ENCODE measurements at regions not wholly inside any gene's neighbourhood (a gene's known extent, or its start where the extent isn't known, plus 50 kb on each side); places are given as distances from the start of the nearest gene placed in this dataset.
"Not testable (repeated sequence)": the region's sequence is repeated elsewhere in the genome, so short reads cannot be mapped to it uniquely, and the experiment has no call there.

- Histone ChIP-seq H3K9me3 (no peaks in the 10 kb centered on the region), H3K36me3 (no peaks in the 10 kb centered on the region), H3K4me1 (peaks cover 0 to 4% (median 0%) of the 10 kb centered on the region in 3 donors), H3K4me3 (no peak overlapping the region), H3K27me3 (no peaks in the 10 kb centered on the region), H3K27ac (no peak overlapping the region)
- no peak for DNase-seq
- intact Hi-C loops (cut with DNase I): loop anchor here (10.0 kb wide), 1 partner anchor 118 kb away; no protein-coding TSS in a partner anchor
- 63 to 68% methylated on average over 2 to 3 of the region's 5 CpGs for WGBS, 2 donors
- no peak for TF ChIP-seq POLR2A (IDR thresholded peaks at IDR 0.05)
- TF ChIP-seq CTCF (IDR thresholded peaks at IDR 0.05): no peak
Measured at GRCh38 chr14:105682956-105683570, 156.7 kb downstream of the TMEM121 start.

- H3K4me3 ChIP-seq, H3K9me3 ChIP-seq, DNase-seq, H3K27ac ChIP-seq, H3K36me3 ChIP-seq, H3K4me1 ChIP-seq, H3K27me3 ChIP-seq: not testable (repeated sequence)
- WGBS, 2 donors: 49 to 58% methylated on average over 2 to 3 of the region's 14 CpGs
- intact Hi-C loops (cut with DNase I): loop anchor here (10.0 kb wide), 1 partner anchor 119 kb away; no protein-coding TSS in a partner anchor
Measured at GRCh38 chr14:105684056-105684455, 157.7 kb downstream of the TMEM121 start.

- H3K4me1 ChIP-seq, H3K36me3 ChIP-seq, DNase-seq, H3K4me3 ChIP-seq, H3K27ac ChIP-seq, H3K27me3 ChIP-seq, H3K9me3 ChIP-seq: not testable (repeated sequence)
- 58 to 62% methylated on average over 2 to 5 of the region's 8 CpGs for WGBS, 2 donors
- intact Hi-C loops (cut with DNase I): loop anchor here (10.0 kb wide), 1 partner anchor 120 kb away; no protein-coding TSS in a partner anchor
Measured at GRCh38 chr14:105684597-105684996, 158.2 kb downstream of the TMEM121 start.

GRCh38 chr14:105685003-105685402, 158.6 kb downstream of the TMEM121 start:
- DNase-seq: no peak
- Histone ChIP-seq H3K9me3 (no peaks in the 10 kb centered on the region), H3K27ac (no peak overlapping the region), H3K4me3 (no peak overlapping the region), H3K27me3 (no peaks in the 10 kb centered on the region), H3K4me1 (peaks cover 0 to under 1% (median 0%) of the 10 kb centered on the region in 3 donors), H3K36me3 (no peaks in the 10 kb centered on the region)
- TF ChIP-seq POLR2A (IDR thresholded peaks at IDR 0.05) (no peak), CTCF (IDR thresholded peaks at IDR 0.05) (no peak)
- intact Hi-C loops (cut with DNase I): loop anchor here (10.0 kb wide), 1 partner anchor 120 kb away; no protein-coding TSS in a partner anchor
- 78 to 80% methylated on average over 1 of the region's 2 CpGs for WGBS, 2 donors

- not testable (repeated sequence) for H3K4me1 ChIP-seq, H3K27me3 ChIP-seq, H3K4me3 ChIP-seq, DNase-seq, H3K36me3 ChIP-seq, H3K27ac ChIP-seq, H3K9me3 ChIP-seq
- WGBS, 2 donors: no CpG with 5 or more reads among the region's 8 CpGs
- intact Hi-C loops (cut with DNase I): loop anchor here (10.0 kb wide), 1 partner anchor 121 kb away; no protein-coding TSS in a partner anchor
Measured at GRCh38 chr14:105685605-105686004, 159.2 kb downstream of the TMEM121 start.

DNA sequence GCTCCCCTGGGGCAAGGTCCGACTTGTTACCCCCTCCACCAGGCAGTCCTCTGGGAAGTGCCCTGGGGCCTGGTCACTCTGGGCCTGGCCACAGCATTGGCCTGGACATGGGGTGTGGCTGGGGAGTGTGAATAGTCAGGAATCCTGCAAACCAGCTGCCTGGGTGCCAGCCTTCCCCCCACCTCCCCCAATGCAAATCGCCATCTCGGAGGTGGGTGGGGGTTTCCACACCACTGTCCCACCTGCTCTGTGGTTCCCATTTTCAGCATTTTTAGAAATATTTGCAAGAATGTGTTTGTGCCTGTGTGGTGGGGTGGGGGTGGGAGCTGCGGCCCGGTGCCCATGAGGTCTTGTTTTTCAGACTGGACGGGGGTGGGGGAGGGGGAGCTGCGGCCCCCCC, 159.7 kb downstream of the TMEM121 start:
- DNase-seq, H3K4me1 ChIP-seq, H3K4me3 ChIP-seq, H3K36me3 ChIP-seq, H3K27ac ChIP-seq, H3K27me3 ChIP-seq, H3K9me3 ChIP-seq: not testable (repeated sequence)
- no CpG with 5 or more reads among the region's 7 CpGs for WGBS, 2 donors
- intact Hi-C loops (cut with DNase I): loop anchor here (10.0 kb wide), 1 partner anchor 121 kb away; no protein-coding TSS in a partner anchor

DNA sequence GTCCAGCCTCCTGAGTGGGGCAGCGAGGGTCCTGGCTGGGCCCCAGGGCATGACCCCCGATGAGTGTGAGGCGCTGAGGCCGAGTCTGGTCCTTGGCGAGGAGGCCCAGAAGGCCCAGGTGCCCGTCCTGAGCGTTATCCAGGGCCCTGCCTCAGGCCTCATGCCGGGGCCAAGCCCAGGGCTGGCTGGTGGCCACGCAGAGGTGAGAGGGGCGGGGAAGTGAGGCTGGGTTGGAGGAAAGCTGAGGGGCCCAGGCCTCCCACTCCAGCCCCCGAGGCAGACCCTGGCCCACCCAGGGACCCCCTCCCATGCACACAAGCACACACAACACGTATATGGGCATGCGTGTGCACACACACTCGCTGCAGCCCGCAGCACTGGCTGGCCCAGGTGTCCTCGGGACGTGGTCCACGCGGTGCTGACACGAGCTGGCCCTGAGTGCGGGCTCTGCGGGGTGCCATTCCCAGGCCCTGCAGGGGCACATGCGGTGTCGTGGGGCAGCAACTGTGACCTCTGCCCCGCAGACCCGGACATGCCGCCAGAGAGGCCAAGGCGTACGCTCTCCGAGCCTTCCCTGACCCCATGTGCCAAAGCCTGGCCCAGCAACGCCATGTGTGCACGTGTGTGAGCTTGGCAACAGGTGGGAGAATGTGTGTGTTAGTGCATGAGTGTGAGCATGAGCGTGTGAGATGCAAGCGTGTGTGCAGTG, 160.2 kb downstream of the TMEM121 start:
- intact Hi-C loops (cut with DNase I): loop anchor here (10.0 kb wide), 1 partner anchor 122 kb away; no protein-coding TSS in a partner anchor
- H3K9me3 ChIP-seq, H3K36me3 ChIP-seq, H3K4me1 ChIP-seq, H3K27ac ChIP-seq, H3K4me3 ChIP-seq, H3K27me3 ChIP-seq, DNase-seq: not testable (repeated sequence)
- 75 to 100% methylated on average over 2 to 4 of the region's 34 CpGs for WGBS, 2 donors

- not testable (repeated sequence) for H3K4me1 ChIP-seq, H3K27me3 ChIP-seq, H3K9me3 ChIP-seq, H3K36me3 ChIP-seq, DNase-seq, H3K4me3 ChIP-seq
- 72 to 78% methylated on average over 10 to 15 of the region's 23 CpGs for WGBS, 2 donors
- peak overlapping the region in 1 of 4 donors; percentile 9 for H3K27ac ChIP-seq
- intact Hi-C loops (cut with DNase I): loop anchor here (10.0 kb wide), 1 partner anchor 123 kb away; no protein-coding TSS in a partner anchor
Measured at GRCh38 chr14:105687171-105688022, 161.0 kb downstream of the TMEM121 start.

- intact Hi-C loops (cut with DNase I): loop anchor here (10.0 kb wide), 1 partner anchor 123 kb away; no protein-coding TSS in a partner anchor
- H3K4me1 ChIP-seq, H3K27me3 ChIP-seq, H3K9me3 ChIP-seq, H3K4me3 ChIP-seq, H3K36me3 ChIP-seq, DNase-seq: not testable (repeated sequence)
- WGBS, 2 donors: no CpG with 5 or more reads among the region's 11 CpGs
- H3K27ac ChIP-seq: peak overlapping the region in 1 of 4 donors; percentile 9
Measured at GRCh38 chr14:105688023-105688351, 161.6 kb downstream of the TMEM121 start.

GRCh38 chr14:105688664-105689221, 162.4 kb downstream of the TMEM121 start:
- H3K4me3 ChIP-seq, H3K9me3 ChIP-seq, H3K27ac ChIP-seq, H3K4me1 ChIP-seq, DNase-seq, H3K27me3 ChIP-seq, H3K36me3 ChIP-seq: not testable (repeated sequence)
- 88 to 95% methylated on average over 4 of the region's 4 CpGs for WGBS, 2 donors
- intact Hi-C loops (cut with DNase I): loop anchor here (10.0 kb wide), 1 partner anchor 124 kb away; no protein-coding TSS in a partner anchor
